ENCODE measurements at regions not wholly inside any gene's neighbourhood (a gene's known extent, or its start where the extent isn't known, plus 50 kb on each side); places are given as distances from the start of the nearest gene placed in this dataset.

- CTCF ChIA-PET: no interaction called here
- no peaks in the 10 kb centered on the region for H3K9me3 Mint-ChIP-seq
- DNase-seq: no peak
- H3K27me3 Mint-ChIP-seq: peaks cover 55% of the 10 kb centered on the region
- H3K27ac Mint-ChIP-seq: no peak overlapping the region
- no peaks in the 10 kb centered on the region for H3K4me1 Mint-ChIP-seq
- H3K4me3 Mint-ChIP-seq: no peak overlapping the region
- H3K36me3 Mint-ChIP-seq: no peaks in the 10 kb centered on the region
These were observed 125.3 kb downstream of the RBFOX3 start for GRCh38 chr17:79485419-79485985.

GRCh38 chr17:79484600-79485418 lies 126.0 kb downstream of the RBFOX3 start:
- no peak for DNase-seq
- peaks cover 59% of the 10 kb centered on the region for H3K27me3 Mint-ChIP-seq
- no peaks in the 10 kb centered on the region for H3K4me1 Mint-ChIP-seq
- no peaks in the 10 kb centered on the region for H3K9me3 Mint-ChIP-seq
- no peak overlapping the region for H3K4me3 Mint-ChIP-seq
- H3K36me3 Mint-ChIP-seq: no peaks in the 10 kb centered on the region
- CTCF ChIA-PET: no interaction called here
- H3K27ac Mint-ChIP-seq: no peak overlapping the region

- H3K27me3 Mint-ChIP-seq: peaks cover 54% of the 10 kb centered on the region
- CTCF ChIA-PET: no interaction called here
- H3K36me3 Mint-ChIP-seq: no peaks in the 10 kb centered on the region
- no peaks in the 10 kb centered on the region for H3K9me3 Mint-ChIP-seq
- DNase-seq: no peak
- no peak overlapping the region for H3K27ac Mint-ChIP-seq
- H3K4me3 Mint-ChIP-seq: no peak overlapping the region
- no peaks in the 10 kb centered on the region for H3K4me1 Mint-ChIP-seq
These were observed 127.0 kb downstream of the RBFOX3 start for GRCh38 chr17:79483842-79484241.

- no peak overlapping the region for H3K4me3 Mint-ChIP-seq
These were observed 127.9 kb downstream of the RBFOX3 start for GRCh38 chr17:79482727-79483521.

GRCh38 chr17:79479876-79480275 lies 131.0 kb downstream of the RBFOX3 start:
- Mint-ChIP-seq H3K27me3 (peaks cover 39% of the 10 kb centered on the region), H3K4me1 (no peaks in the 10 kb centered on the region), H3K27ac (no peak overlapping the region), H3K9me3 (no peaks in the 10 kb centered on the region), H3K36me3 (no peaks in the 10 kb centered on the region), H3K4me3 (no peak overlapping the region)
- CTCF ChIA-PET: no interaction called here
- no peak for DNase-seq

More at GRCh38 chr17:79482727-79483521, 127.9 kb downstream of the RBFOX3 start:
- peaks cover 54% of the 10 kb centered on the region for H3K27me3 Mint-ChIP-seq
- CTCF ChIA-PET: no interaction called here
- no peaks in the 10 kb centered on the region for H3K4me1 Mint-ChIP-seq
- DNase-seq: no peak
- no peaks in the 10 kb centered on the region for H3K9me3 Mint-ChIP-seq
- no peak overlapping the region for H3K27ac Mint-ChIP-seq
- H3K36me3 Mint-ChIP-seq: no peaks in the 10 kb centered on the region

GRCh38 chr17:79478841-79479240 lies 132.0 kb downstream of the RBFOX3 start:
- CTCF ChIA-PET: no interaction called here
- DNase-seq: no peak
- no peak overlapping the region for H3K27ac Mint-ChIP-seq
- H3K27me3 Mint-ChIP-seq: peaks cover 32% of the 10 kb centered on the region
- no peak overlapping the region for H3K4me3 Mint-ChIP-seq
- no peaks in the 10 kb centered on the region for H3K9me3 Mint-ChIP-seq
- no peaks in the 10 kb centered on the region for H3K4me1 Mint-ChIP-seq
- H3K36me3 Mint-ChIP-seq: no peaks in the 10 kb centered on the region

- H3K4me1 Mint-ChIP-seq: no peaks in the 10 kb centered on the region
- no peaks in the 10 kb centered on the region for H3K36me3 Mint-ChIP-seq
- H3K9me3 Mint-ChIP-seq: no peaks in the 10 kb centered on the region
- CTCF ChIA-PET: no interaction called here
- H3K27ac Mint-ChIP-seq: no peak overlapping the region
- DNase-seq: no peak
- H3K4me3 Mint-ChIP-seq: no peak overlapping the region
- H3K27me3 Mint-ChIP-seq: peaks cover 26% of the 10 kb centered on the region
These were observed 132.8 kb downstream of the RBFOX3 start for GRCh38 chr17:79478051-79478461.

- H3K27ac Mint-ChIP-seq: no peak overlapping the region
- no peaks in the 10 kb centered on the region for H3K36me3 Mint-ChIP-seq
- no peak overlapping the region for H3K4me3 Mint-ChIP-seq
- no peaks in the 10 kb centered on the region for H3K9me3 Mint-ChIP-seq
- CTCF ChIA-PET: no interaction called here
- H3K27me3 Mint-ChIP-seq: peaks cover 20% of the 10 kb centered on the region
- no peak for DNase-seq
- H3K4me1 Mint-ChIP-seq: no peaks in the 10 kb centered on the region
These were observed 134.7 kb downstream of the RBFOX3 start for GRCh38 chr17:79476074-79476652.

GRCh38 chr17:79473876-79474440 lies 136.9 kb downstream of the RBFOX3 start:
- H3K4me3 Mint-ChIP-seq: no peak overlapping the region
- no peak for DNase-seq
- H3K4me1 Mint-ChIP-seq: no peaks in the 10 kb centered on the region
- H3K9me3 Mint-ChIP-seq: no peaks in the 10 kb centered on the region
- H3K27ac Mint-ChIP-seq: no peak overlapping the region
- H3K27me3 Mint-ChIP-seq: peaks cover 12% of the 10 kb centered on the region
- CTCF ChIA-PET: no interaction called here
- H3K36me3 Mint-ChIP-seq: no peaks in the 10 kb centered on the region

- Mint-ChIP-seq H3K27ac (no peak overlapping the region), H3K4me3 (no peak overlapping the region), H3K9me3 (no peaks in the 10 kb centered on the region), H3K4me1 (no peaks in the 10 kb centered on the region), H3K36me3 (no peaks in the 10 kb centered on the region), H3K27me3 (peaks cover 12% of the 10 kb centered on the region)
- CTCF ChIA-PET: no interaction called here
- DNase-seq: no peak
These were observed 137.6 kb downstream of the RBFOX3 start for GRCh38 chr17:79473111-79473875.

- Mint-ChIP-seq H3K4me1 (no peaks in the 10 kb centered on the region), H3K36me3 (no peaks in the 10 kb centered on the region), H3K9me3 (no peaks in the 10 kb centered on the region), H3K4me3 (no peak overlapping the region), H3K27ac (no peak overlapping the region), H3K27me3 (peaks cover 9% of the 10 kb centered on the region)
- DNase-seq: no peak
- CTCF ChIA-PET: no interaction called here
These were observed 140.1 kb downstream of the RBFOX3 start for GRCh38 chr17:79470754-79471153.

- Mint-ChIP-seq H3K4me1 (no peaks in the 10 kb centered on the region), H3K27me3 (peaks cover 9% of the 10 kb centered on the region), H3K36me3 (no peaks in the 10 kb centered on the region), H3K27ac (no peak overlapping the region), H3K4me3 (no peak overlapping the region), H3K9me3 (no peaks in the 10 kb centered on the region)
- CTCF ChIA-PET: interaction anchor here (0.5 kb wide), 1 partner anchor 119 kb away, joined by 4 read pairs; no protein-coding TSS in a partner anchor
- no peak for DNase-seq
These were observed 141.2 kb downstream of the RBFOX3 start for GRCh38 chr17:79469646-79470045.

- no peaks in the 10 kb centered on the region for H3K4me1 Mint-ChIP-seq
- H3K36me3 Mint-ChIP-seq: no peaks in the 10 kb centered on the region
- H3K27me3 Mint-ChIP-seq: peaks cover 7% of the 10 kb centered on the region
- H3K4me3 Mint-ChIP-seq: no peak overlapping the region
- DNase-seq: no peak
- H3K9me3 Mint-ChIP-seq: no peaks in the 10 kb centered on the region
- no peak overlapping the region for H3K27ac Mint-ChIP-seq
- CTCF ChIA-PET: no interaction called here
These were observed 142.5 kb downstream of the RBFOX3 start for GRCh38 chr17:79468183-79468944.
